Suppressor macrophage treated with lipopolysaccharide for 1 hour (primary cell): ENCODE measurements at regions not wholly inside any gene's neighbourhood (a gene's known extent, or its start where the extent isn't known, plus 50 kb on each side); places are given as distances from the start of the nearest gene placed in this dataset.
A peak's percentile ranks its signal among the peaks of the same experiment; 100 is the strongest.
"Not testable (repeated sequence)": the region's sequence is repeated elsewhere in the genome, so short reads cannot be mapped to it uniquely, and the experiment has no call there.

Experiments used
- DNase-seq, 3 donors: peaks; one replicate each; pipeline ENCODE4 v3.0.0-alpha.2; 2020 to 2022

GRCh38 chr16:88188171-88188895 lies 194.4 kb upstream of the ZNF469 start:
- DNase-seq = not testable (repeated sequence)

DNA sequence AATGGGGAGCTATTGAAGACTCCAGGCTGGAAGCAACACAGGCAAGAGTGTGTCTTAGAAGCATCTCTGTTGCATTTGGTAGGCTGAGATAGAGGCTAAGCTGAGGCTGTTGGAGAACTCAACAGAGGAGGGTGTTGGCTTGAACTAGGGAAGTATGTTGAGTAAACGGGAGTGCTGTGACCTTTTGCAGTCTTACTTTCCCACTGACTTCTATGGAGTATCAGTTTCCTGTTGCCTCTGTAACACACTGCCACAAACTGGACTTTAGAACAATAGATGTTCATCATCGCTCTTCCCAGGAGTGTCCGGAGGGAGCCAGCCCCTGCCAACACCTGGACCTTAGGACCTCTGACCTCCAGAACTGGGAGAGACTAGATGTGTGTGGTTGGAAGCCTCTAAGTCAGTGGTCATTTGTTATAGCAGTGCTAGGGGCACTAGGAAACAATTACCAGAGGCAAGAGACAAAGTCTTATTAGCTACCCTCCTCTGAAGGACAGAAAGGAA lies 192.1 kb upstream of the ZNF469 start:
- DNase-seq = peak in 1 of 3 donors; percentile 5

DNA sequence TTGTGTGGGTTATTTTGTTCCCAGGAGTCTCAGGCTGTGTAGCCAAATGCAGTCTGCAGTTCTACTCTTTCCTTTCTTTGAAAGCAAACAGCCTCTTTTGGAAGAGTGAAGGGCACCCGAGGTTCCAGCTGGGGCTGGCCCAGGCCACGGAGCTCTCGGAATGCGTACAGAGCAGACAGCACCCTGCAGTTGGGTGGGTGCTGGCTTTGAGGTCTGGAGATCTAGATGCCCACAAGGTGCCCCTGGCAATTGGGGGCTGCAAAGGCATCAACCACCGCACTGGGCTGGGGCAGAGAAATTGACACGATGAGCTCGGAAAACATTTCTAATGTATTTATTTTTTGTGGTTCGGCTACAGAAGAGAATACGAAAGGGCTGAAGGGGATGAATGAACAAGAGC lies 191.6 kb upstream of the ZNF469 start:
- not testable (repeated sequence) for DNase-seq

DNA sequence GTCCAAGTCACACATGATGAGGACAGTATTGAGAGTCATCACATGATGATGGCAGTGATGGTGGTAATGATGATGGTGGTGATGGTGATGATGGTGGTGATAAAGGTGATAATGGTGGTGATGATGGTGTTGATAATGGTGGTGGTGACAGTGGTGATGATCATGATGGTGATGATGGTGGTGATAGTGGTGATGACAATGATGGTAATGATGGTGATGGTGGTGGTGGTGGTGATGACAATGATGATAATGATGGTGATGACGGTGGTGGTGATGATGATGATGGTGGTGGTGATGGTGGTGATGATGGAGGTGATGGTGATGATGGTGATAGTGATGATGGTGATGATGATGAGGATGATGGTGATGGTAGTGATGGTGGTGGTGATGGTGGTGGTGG lies 190.2 kb upstream of the ZNF469 start:
- DNase-seq = no peak

- DNase-seq = peak; percentile 67 to 79 (median 73)
Observed at GRCh38 chr16:88193706-88194396, 188.9 kb upstream of the ZNF469 start.

DNA sequence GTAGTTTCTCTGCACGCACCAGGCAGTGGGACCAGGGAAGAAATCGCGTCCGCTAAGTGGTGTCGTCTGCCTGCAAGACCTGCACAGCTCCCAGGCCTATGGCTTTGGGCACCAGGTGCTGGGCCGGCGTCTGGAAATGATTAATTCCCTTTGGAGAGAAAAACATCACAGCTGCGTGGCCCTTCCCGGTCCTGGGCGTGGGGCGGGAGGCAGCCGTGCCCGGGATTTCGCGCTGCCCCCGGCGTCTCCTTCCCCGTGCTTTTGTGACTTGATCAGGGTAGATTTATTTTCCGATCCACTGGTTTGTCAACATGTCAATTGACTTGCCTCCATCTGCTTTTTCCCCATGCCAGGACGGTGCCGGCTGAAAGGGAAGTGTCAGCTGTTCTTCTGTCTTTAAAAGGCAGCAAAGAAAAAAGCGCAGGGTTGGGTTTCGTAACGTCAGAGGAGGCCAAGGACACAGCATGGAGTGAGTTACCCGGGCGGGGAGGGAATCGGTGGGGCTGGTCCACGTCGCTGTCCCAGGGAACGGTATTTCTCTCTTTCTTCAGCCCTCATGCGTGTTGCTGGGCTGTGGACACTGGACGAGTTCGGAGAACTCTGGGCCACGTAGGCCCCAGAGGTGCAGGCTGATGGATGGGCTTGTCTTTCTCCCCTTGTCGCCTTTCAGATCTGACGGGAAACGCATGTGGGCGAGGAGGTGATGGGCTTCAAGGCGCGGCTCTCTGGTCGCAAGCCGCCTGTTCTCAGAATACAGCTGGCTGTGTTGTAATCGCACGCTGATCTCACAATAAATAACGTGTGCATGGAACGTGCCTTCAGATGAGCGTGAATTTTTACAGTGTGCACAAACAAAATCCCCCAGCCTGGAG lies 188.1 kb upstream of the ZNF469 start:
- peak; percentile 62 to 70 (median 68) for DNase-seq

- DNase-seq = peak in 1 of 3 donors; percentile 7
Observed at GRCh38 chr16:88195269-88195705, 187.5 kb upstream of the ZNF469 start.

DNA sequence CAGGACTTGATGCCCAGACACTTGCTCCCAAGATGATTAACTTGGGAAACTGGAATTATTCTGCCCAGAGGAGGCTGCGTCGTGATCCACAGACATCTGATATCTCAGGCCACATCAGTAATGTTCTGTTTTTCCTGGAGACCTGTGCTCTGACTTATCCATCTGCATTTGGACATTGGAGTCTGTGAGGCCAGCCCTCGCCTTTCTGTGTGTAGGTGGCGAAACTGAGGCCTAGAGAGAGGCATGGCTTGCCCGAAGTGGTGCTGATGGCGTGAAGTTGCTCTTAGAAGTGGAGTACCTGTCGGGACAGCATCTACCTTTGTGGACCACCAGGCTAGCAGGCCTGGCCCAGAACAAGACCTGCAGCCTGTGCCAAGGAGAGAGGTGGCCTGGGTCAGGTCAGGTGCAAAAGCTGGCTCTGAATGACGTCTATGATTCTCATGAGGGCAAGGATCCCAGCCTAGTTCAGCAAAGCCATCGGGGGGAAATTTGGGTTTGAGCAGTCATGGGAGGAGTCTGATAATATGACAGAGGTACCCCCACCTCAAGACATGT lies 186.8 kb upstream of the ZNF469 start:
- DNase-seq = no peak

GRCh38 chr16:88196471-88197400 lies 186.0 kb upstream of the ZNF469 start:
- no peak for DNase-seq

- DNase-seq = no peak
Observed at GRCh38 chr16:88197481-88198456, 185.0 kb upstream of the ZNF469 start.

GRCh38 chr16:88198457-88199295 lies 184.1 kb upstream of the ZNF469 start:
- DNase-seq = not testable (repeated sequence)

DNA sequence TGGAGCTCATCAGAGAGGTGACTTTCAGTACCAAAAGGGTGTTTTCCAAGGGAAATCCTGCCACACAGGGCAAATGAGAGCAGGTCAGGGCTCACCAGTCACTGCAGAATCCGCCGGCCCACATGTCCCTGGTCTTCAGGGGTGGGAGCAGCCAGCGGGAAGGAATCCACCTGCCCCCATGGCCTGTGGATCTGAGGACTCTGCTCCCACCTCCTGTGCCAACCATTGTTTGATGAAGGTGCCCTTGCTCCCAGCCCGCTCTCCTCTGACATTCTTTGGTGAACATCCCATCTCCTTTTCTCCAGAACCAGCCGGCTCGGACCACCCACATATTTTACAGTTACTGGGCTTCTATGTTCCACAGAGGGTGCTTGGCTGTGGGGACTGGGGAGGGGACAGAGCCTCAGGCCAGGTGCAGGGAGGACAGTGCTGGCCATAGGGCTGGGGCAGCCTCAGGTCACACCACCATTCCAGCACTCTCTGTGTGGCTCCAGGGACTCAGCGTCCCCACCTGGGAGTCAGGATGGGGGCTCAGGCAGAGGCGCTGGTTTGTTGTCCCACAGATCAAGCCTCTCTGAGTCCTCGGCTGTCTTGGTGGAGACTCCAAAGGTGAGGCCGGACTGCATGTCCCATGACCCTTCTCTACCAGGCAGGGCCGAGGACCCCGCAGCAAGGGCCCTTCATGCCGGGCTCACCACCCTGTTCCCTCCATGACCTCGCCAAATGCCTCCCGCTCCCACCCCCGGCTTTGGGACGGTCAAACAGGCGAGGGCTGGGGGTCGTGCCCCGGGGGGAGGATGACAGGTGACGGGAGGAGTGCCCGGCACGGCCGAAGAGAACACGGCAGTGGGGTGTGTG lies 183.2 kb upstream of the ZNF469 start:
- DNase-seq = not testable (repeated sequence)

- DNase-seq = not testable (repeated sequence)
Observed at GRCh38 chr16:88200154-88200895, 182.4 kb upstream of the ZNF469 start.

DNA sequence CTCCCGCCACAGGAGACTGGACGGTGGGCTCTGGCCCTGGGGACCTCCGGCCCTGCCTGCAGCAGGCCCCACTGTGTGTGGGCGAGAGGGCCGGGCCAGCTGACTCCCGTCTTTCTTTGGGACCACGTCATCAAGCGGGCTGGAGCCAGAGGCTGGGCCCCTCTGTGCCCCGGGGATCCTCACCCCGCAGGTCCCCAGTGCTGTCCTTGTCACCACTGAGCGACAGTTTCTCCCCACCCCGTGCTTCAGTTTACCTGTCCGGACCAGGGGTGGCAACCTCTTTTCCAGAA lies 181.9 kb upstream of the ZNF469 start:
- no peak for DNase-seq

DNA sequence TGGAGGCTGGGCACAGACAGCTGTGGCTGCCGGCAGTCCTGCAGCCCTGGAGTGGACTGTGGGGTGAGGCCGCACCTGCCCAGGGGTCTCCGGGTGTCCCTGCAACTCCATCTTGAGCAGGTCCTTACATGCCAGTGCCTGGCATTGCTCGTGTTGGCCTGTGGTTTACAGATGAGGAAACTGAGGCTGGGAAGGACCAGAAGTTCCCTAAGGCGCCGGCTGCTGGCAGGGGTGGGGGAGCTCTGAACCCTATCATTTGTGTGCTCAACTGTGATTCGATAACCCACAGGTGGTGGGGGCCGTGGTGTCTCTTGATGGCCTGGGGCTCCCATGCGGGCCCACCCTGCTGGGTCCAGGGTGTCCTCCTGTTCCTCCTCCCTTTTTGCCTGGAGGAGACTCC lies 181.1 kb upstream of the ZNF469 start:
- DNase-seq = not testable (repeated sequence)

- no peak for DNase-seq
Observed at GRCh38 chr16:88202207-88202745, 180.5 kb upstream of the ZNF469 start.

DNA sequence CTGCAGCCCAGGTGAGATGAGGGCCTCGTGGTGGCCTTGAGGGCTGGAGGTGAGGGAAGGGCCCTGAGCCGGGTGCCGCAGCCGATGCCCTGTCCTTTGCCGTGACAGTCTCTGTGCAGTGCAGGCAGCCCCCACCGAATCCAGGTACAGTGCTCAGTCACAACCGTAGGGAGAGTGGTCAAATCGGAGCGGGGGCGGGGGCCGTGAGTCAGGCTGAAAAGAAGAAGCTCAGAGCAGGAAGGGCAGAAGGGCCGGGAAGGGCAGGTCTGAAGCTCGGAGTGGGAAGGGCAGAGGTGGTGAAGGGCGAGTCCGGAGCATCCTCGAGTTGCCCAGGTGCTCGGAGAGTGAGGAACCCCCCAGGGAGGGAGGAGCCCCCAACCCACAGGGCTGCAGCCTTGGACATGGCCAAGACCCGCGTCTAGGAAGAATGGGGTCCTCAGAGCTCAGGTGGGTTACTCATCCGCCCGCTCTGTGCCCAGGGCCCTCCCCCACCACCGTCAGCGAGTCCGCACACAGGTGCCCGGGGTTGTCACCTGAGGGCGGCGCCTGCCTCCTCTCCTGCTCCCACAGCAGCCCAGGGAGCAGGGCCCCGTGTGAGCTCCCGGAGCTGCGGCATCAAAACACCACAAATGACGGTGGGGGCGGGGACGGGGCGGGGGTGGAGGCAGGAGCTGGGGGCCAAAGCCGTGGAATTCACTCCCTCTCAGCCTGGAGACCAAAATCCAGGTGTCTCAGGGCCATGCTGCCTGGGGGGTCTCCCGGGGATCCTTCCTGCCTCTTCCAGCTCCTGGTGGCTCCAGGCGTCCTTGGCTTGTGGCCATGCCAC lies 179.7 kb upstream of the ZNF469 start:
- peak in 1 of 3 donors; percentile 24 for DNase-seq
